ENCODE measurements at regions not wholly inside any gene's neighbourhood (a gene's known extent, or its start where the extent isn't known, plus 50 kb on each side); places are given as distances from the start of the nearest gene placed in this dataset.

DNA sequence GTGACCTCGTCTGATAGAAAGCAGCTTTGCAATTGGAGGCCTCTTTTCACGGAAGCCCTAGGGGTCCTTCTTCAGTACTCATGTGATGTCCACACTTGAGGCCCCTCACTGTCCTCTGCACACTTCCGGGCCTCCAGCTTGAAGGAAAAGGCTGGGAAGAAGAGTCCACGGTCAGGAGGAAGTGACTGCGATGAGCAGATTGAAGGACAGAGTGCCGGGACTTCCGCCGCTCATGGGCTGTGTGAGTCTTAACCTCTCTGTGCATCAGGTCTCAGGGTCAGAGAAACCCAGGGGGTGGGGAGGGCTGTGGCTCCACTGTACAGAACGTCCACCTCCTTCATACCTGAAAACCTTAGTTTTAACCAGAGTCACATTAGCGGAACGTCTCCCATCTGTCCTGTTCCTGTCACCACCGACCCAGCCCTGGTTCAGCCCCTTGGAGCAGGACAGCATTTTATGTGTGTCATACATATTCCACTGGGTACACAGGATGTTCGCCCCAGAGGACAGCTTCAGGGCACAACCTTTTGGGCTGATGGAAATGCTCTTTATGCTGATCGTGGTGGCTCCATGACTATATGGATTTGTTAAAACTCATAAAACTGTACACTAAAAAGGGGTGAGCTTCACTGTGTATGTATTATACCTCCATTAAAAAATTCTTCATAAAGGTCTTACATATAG is 51.0 kb upstream of the SORCS2 start:
- Histone ChIP-seq H3K27me3 (ENCODE audit: control insufficient read depth, insufficient read depth, low read length) (no peaks in the 10 kb centered on the region), H3K4me3 (ENCODE audit: low read depth, low read length) (no peak overlapping the region), H3K27ac (ENCODE audit: insufficient read depth, low read length, poor library complexity, severe bottlenecking) (no peak overlapping the region), H3K4me1 (ENCODE audit: control insufficient read depth, insufficient read depth, low read length, poor library complexity, severe bottlenecking) (no peaks in the 10 kb centered on the region), H3K9me3 (ENCODE audit: control insufficient read depth in 2 of 2, low read length in 2 of 2) (no peaks in the 10 kb centered on the region), H3K36me3 (ENCODE audit: control insufficient read depth, insufficient read depth, low read length) (no peaks in the 10 kb centered on the region)
- Mint-ChIP-seq H3K27ac (no peak overlapping the region), H3K27me3 (peaks cover 12% of the 10 kb centered on the region), H3K9me3 (no peaks in the 10 kb centered on the region), H3K4me3 (no peak overlapping the region), H3K4me1 (no peaks in the 10 kb centered on the region), H3K36me3 (no peaks in the 10 kb centered on the region)
- no peak for ATAC-seq (ENCODE audit: low read depth in 2 of 2)
- no peak for DNase-seq

DNA sequence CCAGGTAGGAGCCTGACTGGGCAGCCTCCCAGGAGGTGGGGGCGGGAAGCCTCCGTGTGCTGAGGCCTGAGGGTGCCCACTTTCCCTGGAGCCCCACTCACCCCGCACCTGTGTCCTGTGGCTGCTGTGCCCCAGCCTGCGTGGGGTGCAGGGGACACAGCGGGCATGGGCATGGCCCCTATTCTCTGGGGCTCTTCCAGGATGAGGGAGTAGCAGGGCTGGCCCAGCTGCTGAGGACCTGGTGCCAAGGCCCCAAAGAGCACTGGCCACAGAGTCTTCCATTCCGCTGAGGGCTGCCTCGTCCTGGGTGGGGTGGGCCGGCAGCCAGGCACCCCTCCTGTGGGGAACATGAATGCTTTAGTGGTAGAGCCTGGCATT is 51.7 kb upstream of the SORCS2 start:
- no peaks in the 10 kb centered on the region for H3K4me1 ChIP-seq (ENCODE audit: control insufficient read depth, insufficient read depth, low read length, poor library complexity, severe bottlenecking)
- H3K27me3 ChIP-seq (ENCODE audit: control insufficient read depth, insufficient read depth, low read length): no peaks in the 10 kb centered on the region
- H3K27ac ChIP-seq (ENCODE audit: insufficient read depth, low read length, poor library complexity, severe bottlenecking): no peak overlapping the region
- Mint-ChIP-seq H3K4me1 (no peaks in the 10 kb centered on the region), H3K9me3 (no peaks in the 10 kb centered on the region), H3K27me3 (peaks cover 12% of the 10 kb centered on the region), H3K36me3 (no peaks in the 10 kb centered on the region), H3K4me3 (no peak overlapping the region), H3K27ac (no peak overlapping the region)
- no peak overlapping the region for H3K4me3 ChIP-seq (ENCODE audit: low read depth, low read length)
- ATAC-seq (ENCODE audit: low read depth in 2 of 2) (no peak), DNase-seq (no peak)
- no peaks in the 10 kb centered on the region for H3K9me3 ChIP-seq (ENCODE audit: control insufficient read depth in 2 of 2, low read length in 2 of 2)
- H3K36me3 ChIP-seq (ENCODE audit: control insufficient read depth, insufficient read depth, low read length): no peaks in the 10 kb centered on the region

DNA sequence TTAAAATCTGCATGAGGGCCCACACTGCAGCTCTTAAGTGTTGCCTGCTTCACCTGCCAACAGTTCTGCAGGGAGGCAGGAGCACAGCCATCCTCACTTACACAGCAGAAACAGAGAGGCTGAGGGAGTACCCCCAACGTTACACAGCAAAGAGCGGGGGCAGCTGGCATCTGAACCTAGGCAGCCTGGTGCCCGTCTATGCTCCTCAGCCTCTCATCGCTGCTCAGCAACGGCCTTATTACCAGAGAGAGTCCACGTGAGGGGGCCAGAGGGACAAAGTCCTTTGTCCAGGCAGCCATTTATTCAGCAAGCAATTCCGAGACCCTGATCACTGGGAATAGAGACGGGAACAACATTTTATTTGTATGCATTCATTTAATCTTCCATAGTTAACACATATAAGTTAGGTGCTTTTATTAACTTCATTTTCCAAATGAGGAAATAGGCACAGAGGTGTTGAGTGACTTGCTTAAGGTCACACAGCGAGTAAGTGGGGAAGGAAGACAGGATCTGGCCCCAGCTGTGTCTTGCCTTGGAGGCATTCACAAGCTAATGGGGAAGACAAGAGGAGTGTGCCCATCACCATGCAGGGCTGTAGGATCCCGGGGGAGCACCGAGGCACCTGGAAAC is 52.2 kb upstream of the SORCS2 start:
- H3K9me3 ChIP-seq (ENCODE audit: control insufficient read depth in 2 of 2, low read length in 2 of 2): no peaks in the 10 kb centered on the region

DNA sequence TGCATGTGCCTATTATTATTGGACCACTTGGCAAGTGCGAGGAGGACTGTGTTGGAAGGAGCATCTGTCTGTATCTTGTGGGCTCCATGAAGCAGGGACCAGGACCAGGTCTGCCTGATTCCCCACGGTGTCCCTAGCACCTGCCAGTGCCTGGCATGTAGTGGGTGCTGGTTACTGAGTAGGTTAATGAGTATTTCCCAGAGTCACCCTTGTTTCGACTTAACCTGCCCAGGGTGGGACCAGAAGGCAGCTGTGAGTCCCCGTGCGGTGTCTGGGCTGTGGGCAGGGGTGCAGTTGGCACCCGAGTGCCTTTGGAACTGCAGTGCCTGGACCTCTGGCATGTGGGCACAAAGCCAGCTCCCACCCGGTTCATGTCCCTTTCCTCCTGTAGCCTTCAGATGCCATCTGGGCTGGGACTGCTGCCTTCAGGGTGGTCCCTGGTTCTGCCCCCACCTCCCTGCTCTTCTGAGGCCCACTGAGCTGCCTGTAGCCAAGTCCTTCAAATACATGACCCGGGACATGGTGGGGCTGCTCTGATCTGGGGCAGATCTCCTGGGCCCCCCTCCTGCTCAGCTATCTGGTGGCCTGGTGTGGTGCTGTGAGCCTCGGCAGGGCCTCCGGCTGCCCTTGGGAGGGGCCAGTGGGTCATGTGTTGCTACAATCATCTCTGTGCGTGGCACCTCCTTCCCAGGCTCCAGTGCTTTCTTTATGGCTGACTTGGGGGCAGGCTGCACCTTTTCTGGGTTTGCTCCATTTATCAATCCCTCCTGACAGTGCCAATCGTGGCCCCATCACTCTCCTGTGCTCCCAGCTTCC is 53.0 kb upstream of the SORCS2 start:
- no peak for DNase-seq
- no peaks in the 10 kb centered on the region for H3K9me3 Mint-ChIP-seq
- Histone ChIP-seq H3K36me3 (ENCODE audit: control insufficient read depth, insufficient read depth, low read length) (no peaks in the 10 kb centered on the region), H3K27ac (ENCODE audit: insufficient read depth, low read length, poor library complexity, severe bottlenecking) (no peak overlapping the region), H3K27me3 (ENCODE audit: control insufficient read depth, insufficient read depth, low read length) (no peaks in the 10 kb centered on the region), H3K4me1 (ENCODE audit: control insufficient read depth, insufficient read depth, low read length, poor library complexity, severe bottlenecking) (no peaks in the 10 kb centered on the region), H3K9me3 (ENCODE audit: control insufficient read depth in 2 of 2, low read length in 2 of 2) (no peaks in the 10 kb centered on the region), H3K4me3 (ENCODE audit: low read depth, low read length) (no peak overlapping the region)
- no peak for ATAC-seq (ENCODE audit: low read depth in 2 of 2)
- no peak overlapping the region for H3K4me3 Mint-ChIP-seq
- H3K27me3 Mint-ChIP-seq: peaks cover 5% of the 10 kb centered on the region
- H3K27ac Mint-ChIP-seq: no peak overlapping the region
- H3K36me3 Mint-ChIP-seq: no peaks in the 10 kb centered on the region
- peaks cover 0 to 2% (median 0%) of the 10 kb centered on the region in 4 donors for H3K4me1 Mint-ChIP-seq

More for the DNA sequence above, 52.2 kb upstream of the SORCS2 start:
- H3K27me3 ChIP-seq (ENCODE audit: control insufficient read depth, insufficient read depth, low read length): no peaks in the 10 kb centered on the region
- no peak overlapping the region for H3K4me3 Mint-ChIP-seq
- no peaks in the 10 kb centered on the region for H3K4me1 ChIP-seq (ENCODE audit: control insufficient read depth, insufficient read depth, low read length, poor library complexity, severe bottlenecking)
- no peak overlapping the region for H3K27ac Mint-ChIP-seq
- no peaks in the 10 kb centered on the region for H3K36me3 ChIP-seq (ENCODE audit: control insufficient read depth, insufficient read depth, low read length)
- no peaks in the 10 kb centered on the region for H3K36me3 Mint-ChIP-seq
- no peak overlapping the region for H3K27ac ChIP-seq (ENCODE audit: insufficient read depth, low read length, poor library complexity, severe bottlenecking)
- no peaks in the 10 kb centered on the region for H3K9me3 Mint-ChIP-seq
- ATAC-seq (ENCODE audit: low read depth in 2 of 2): no peak
- no peak overlapping the region for H3K4me3 ChIP-seq (ENCODE audit: low read depth, low read length)
- H3K27me3 Mint-ChIP-seq: peaks cover 7% of the 10 kb centered on the region
- no peak for DNase-seq
- no peaks in the 10 kb centered on the region for H3K4me1 Mint-ChIP-seq

DNA sequence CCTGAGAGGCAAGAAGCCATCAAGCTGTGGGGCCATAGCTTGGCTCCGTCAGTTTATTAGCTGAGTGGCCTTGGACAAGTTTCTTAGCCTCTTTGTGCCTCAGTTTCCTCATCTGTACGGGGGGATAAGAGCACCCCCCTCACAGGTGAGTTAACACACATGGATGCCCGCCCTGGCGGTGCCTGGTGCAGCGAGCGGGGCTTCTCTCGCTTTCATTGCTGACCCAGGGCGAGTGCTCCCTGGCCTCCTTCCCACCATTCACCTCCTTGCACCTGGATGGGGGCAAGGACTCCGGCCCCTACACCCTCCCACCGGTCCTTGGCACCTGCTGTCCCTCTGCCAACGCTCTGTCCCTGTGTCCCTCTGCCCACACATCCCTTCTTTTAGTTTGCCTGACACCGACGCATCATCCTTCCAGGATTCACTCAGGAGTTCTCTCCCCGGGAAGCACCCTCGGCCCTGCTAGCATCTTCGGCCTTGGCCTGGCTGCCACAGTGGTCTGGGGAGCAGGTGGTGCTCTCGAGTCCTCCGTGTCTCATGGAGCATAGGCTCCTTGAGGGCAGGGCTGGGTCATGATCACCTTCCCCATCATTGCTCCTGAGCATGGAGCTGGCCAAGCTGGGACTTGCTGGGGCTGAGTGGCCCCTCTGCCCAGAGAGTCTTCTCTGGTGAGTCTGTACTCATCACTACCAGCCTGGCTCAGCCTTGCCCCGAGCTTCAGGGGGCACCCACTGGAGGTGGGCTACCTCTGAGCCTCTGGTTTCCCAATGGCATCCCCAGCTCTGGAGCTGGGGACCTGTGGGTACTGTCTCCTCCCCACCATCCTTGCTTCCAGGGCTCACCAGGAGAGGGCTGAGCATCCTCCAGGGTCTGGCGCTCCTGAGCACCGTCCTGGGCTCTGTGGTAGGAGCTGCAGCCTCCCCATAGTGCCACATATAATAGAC is 53.8 kb upstream of the SORCS2 start:
- H3K4me1 Mint-ChIP-seq: peaks cover 0 to 2% (median 0%) of the 10 kb centered on the region in 4 donors
- no peaks in the 10 kb centered on the region for H3K27me3 ChIP-seq (ENCODE audit: control insufficient read depth, insufficient read depth, low read length)
- no peak for DNase-seq
- peaks cover 5% of the 10 kb centered on the region for H3K27me3 Mint-ChIP-seq
- no peak overlapping the region for H3K4me3 ChIP-seq (ENCODE audit: low read depth, low read length)
- peaks cover 0 to 2% (median 0%) of the 10 kb centered on the region in 7 donors for H3K9me3 Mint-ChIP-seq
- H3K36me3 ChIP-seq (ENCODE audit: control insufficient read depth, insufficient read depth, low read length): no peaks in the 10 kb centered on the region
- H3K27ac ChIP-seq (ENCODE audit: insufficient read depth, low read length, poor library complexity, severe bottlenecking): no peak overlapping the region
- H3K27ac Mint-ChIP-seq: no peak overlapping the region
- no peaks in the 10 kb centered on the region for H3K36me3 Mint-ChIP-seq
- no peak overlapping the region for H3K4me3 Mint-ChIP-seq
- H3K4me1 ChIP-seq (ENCODE audit: control insufficient read depth, insufficient read depth, low read length, poor library complexity, severe bottlenecking): no peaks in the 10 kb centered on the region
- H3K9me3 ChIP-seq (ENCODE audit: control insufficient read depth in 2 of 2, low read length in 2 of 2): no peaks in the 10 kb centered on the region
- no peak for ATAC-seq (ENCODE audit: low read depth in 2 of 2)

DNA sequence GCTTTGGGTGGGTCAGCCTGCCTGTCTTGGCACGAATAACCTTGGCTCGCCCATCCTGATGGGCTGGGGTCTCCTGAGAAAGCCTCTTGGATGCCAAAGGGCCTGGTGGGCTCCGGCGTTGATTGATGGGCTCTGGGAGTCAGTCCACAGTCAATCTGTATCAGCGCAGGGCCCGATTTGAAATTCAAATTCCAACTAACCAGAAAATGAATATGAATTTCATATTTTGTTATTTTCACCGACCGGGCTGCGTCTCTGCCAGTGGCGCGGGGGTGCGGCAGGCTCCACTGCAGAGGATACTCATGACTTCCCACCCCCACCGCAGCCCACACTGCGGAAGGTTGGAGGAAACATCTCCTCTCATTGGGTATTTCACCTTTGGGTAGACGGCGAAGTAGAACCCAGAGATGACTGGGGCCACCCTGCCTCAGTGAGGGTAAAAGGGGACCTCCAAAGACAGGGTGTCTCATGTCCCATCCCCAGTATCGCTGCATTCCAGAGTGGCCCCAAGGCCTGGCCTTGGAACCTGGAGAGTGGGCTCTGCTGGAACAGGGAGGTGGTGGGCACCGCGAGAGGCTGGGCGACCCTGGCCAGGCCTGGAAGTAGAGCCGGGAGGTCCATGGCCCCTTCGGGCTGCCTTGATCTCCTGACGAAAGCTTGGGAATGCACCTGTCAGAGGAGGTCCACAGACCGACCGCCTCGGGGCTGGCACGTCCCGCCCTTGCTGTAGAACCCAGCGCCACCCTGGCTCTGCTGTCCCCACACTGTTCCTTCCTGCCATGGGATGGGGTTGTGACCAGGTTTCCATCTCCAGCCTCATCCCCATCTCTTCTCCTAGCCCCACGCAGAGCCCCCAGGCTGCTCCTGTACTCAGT is 54.8 kb upstream of the SORCS2 start:
- Mint-ChIP-seq H3K4me1 (peaks cover 0 to 2% (median 0%) of the 10 kb centered on the region in 4 donors), H3K27me3 (peaks cover 5% of the 10 kb centered on the region), H3K27ac (no peak overlapping the region), H3K9me3 (peaks cover 0 to 3% (median 0%) of the 10 kb centered on the region in 7 donors), H3K36me3 (no peaks in the 10 kb centered on the region), H3K4me3 (no peak overlapping the region)
- no peaks in the 10 kb centered on the region for H3K4me1 ChIP-seq (ENCODE audit: control insufficient read depth, insufficient read depth, low read length, poor library complexity, severe bottlenecking)
- H3K9me3 ChIP-seq (ENCODE audit: control insufficient read depth in 2 of 2, low read length in 2 of 2): no peaks in the 10 kb centered on the region
- no peak for DNase-seq
- no peak overlapping the region for H3K27ac ChIP-seq (ENCODE audit: insufficient read depth, low read length, poor library complexity, severe bottlenecking)
- no peaks in the 10 kb centered on the region for H3K27me3 ChIP-seq (ENCODE audit: control insufficient read depth, insufficient read depth, low read length)
- no peak overlapping the region for H3K4me3 ChIP-seq (ENCODE audit: low read depth, low read length)
- no peaks in the 10 kb centered on the region for H3K36me3 ChIP-seq (ENCODE audit: control insufficient read depth, insufficient read depth, low read length)
- ATAC-seq (ENCODE audit: low read depth in 2 of 2): no peak

Measured in CD4-positive, CD25-positive, alpha-beta regulatory T cell (primary cell).